CD4-positive, alpha-beta T cell treated with Interleukin-17A for 4 hours (primary cell): ENCODE measurements at regions not wholly inside any gene's neighbourhood (a gene's known extent, or its start where the extent isn't known, plus 50 kb on each side); places are given as distances from the start of the nearest gene placed in this dataset.

Experiments
- DNase-seq: peaks from one replicate; pipeline ENCODE4 v3.0.0-alpha.2; 2020; ENCODE audit warnings: mixed read lengths

DNA sequence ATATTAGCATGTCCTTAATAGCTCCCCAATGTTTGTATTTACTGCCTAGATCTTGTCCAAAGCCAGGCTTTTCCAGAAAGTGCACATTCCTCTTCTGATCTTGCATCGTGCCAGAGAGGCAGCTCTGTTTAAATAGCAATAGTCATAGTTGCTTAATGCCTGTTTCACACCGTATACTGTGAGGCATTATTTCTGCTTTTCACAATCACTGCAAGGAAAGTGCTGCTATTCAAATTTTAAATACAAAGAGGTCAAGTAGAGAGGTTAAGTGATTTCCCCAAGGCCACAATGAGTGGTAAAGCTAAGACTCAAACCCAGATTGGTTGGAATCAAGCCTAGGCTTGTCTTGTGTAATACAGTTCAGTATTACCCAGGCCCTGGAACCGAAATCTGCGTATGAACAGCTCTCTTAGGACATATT, 153.6 kb downstream of the SNX18 start:
- DNase-seq: no peak

- no peak for DNase-seq
Observed at GRCh38 chr5:54670281-54670680, 152.7 kb downstream of the SNX18 start.

DNA sequence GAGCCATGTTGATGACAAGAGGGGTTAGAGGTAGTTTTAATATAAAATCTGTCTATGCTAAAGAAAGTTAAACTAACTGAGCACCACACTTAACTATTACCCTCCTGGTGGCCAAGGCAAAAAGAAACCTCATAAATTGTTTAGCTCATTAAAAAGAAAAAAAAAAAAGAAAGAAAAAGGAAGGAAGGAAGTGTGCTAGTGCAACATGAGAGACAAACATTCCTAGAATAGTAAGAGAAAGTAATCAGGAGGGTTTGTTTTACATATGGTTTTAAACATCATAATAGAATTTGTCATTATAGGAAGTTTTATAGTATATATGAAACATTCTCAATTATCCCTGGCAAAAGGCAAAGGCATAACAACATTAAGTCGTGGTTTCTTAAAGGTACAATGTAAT, 152.3 kb downstream of the SNX18 start:
- no peak for DNase-seq

DNA sequence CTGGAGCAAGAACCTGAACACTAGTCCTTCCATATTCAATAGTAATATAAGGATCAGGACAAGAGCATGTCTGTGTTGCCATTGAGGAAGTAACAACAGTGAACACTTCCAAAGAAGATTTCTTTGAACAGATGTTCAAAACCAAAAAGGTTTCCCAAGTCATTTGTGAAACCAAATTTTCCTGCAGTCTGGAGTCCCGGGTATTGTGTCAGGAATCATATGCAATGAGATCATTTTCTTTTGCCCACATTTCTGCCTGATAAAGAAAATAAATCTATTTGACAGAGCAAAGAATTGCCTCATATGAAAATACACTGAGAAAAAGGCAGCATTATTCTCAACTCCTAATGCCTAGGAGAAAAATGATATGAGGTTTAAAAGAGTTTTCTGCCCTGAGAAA, 151.7 kb downstream of the SNX18 start:
- DNase-seq: no peak

GRCh38 chr5:54668096-54668495, 150.5 kb downstream of the SNX18 start:
- no peak for DNase-seq

DNA sequence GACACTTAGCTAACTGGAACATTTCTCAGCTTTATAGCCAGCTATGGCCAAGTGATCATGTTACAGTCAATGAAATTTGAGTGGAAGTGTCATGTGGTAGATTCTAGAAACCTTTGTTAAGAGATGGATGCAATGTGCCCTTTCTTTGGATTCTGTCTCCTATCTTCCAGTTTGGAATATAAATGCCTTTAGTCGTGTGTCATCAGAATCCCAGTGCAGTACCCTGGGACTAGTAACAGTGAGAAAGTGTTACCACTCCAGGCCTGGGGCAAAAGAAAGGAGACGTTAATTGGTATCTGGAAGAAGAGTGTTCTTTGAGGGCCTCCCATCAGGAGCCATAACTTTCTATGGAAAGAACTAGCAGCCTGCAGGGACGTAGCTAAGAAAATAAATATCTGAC, 149.6 kb downstream of the SNX18 start:
- DNase-seq: no peak

- no peak for DNase-seq
Observed at GRCh38 chr5:54663866-54664265, 146.3 kb downstream of the SNX18 start.

DNA sequence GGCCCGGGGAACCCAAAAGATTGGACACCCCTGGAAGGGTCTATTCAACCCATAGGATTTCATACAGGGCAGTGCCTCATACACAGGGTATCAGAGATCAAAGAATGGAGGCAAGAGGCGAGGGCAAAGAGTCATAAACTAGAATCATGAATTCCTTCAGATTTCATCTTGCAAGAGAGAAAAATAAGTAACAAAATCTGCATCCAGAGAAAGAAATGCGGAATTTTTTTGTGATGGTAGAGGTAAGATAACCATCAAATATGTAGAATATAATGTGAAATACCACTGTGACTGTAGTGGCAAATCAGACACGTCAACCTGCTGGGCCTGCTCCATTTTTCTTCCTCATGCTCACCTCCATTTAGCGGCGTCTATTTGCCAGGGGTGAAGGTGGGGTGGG, 143.6 kb downstream of the SNX18 start:
- DNase-seq: no peak

- DNase-seq: no peak
Observed at GRCh38 chr5:54659700-54660131, 142.2 kb downstream of the SNX18 start.

GRCh38 chr5:54658010-54658409, 140.5 kb downstream of the SNX18 start:
- no peak for DNase-seq

GRCh38 chr5:54656261-54656728, 138.7 kb downstream of the SNX18 start:
- no peak for DNase-seq

- DNase-seq: no peak
Observed at GRCh38 chr5:54655761-54656160, 138.2 kb downstream of the SNX18 start.

- no peak for DNase-seq
Observed at GRCh38 chr5:54655266-54655665, 137.7 kb downstream of the SNX18 start.

- no peak for DNase-seq
Observed at GRCh38 chr5:54653956-54654614, 136.5 kb downstream of the SNX18 start.

DNA sequence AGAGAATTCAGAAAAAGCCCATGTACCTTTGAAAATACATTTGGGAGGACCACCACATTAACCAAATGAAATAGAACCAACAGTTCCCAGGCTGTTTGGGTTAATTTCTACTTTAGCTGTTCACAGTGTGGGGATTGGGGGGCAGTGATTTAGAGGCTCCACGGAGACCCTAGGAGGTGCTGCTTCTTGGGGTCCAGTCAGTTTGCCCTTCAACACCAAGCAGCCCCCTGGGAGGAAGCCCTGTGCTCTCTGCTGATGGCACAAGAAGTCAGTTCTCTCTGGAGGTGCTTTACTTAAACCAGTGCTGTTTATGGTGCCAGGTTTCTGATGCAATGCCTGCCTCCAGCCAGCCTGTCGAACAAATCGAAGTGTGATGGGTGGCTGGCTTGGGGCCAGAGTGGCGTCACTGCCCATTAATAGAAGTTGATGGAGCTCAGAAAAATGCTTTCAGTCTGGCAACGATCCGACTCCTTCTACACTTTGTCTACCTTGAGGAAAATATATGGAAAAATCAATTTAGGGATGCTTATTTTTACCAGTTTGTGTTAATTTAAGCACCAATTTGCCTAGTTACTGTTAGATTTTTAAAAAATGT, 134.0 kb downstream of the SNX18 start:
- DNase-seq: no peak

DNA sequence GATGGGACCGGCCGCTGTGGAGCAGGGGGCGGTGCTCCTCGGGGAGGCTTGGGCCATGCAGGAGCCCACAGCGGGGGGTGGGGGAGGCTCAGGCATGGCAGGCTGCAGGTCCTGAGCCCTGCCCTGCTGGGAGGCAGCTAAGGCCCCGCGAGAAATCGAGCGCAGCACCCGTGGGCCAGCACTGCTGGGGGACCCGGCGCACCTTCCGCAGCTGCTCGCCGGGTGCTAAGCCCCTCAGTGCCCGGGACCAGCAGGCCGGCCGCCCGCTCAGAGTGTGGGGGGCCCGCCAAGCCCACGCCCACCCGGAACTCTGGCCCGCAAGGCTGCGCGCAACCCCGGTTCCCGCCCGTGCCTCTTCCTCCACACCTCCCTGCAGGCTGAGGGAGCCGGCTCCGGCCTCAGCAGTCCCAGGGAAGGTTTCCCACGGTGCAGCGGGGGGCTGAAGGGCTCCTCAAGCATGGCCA, 131.5 kb downstream of the SNX18 start:
- DNase-seq: no peak

DNA sequence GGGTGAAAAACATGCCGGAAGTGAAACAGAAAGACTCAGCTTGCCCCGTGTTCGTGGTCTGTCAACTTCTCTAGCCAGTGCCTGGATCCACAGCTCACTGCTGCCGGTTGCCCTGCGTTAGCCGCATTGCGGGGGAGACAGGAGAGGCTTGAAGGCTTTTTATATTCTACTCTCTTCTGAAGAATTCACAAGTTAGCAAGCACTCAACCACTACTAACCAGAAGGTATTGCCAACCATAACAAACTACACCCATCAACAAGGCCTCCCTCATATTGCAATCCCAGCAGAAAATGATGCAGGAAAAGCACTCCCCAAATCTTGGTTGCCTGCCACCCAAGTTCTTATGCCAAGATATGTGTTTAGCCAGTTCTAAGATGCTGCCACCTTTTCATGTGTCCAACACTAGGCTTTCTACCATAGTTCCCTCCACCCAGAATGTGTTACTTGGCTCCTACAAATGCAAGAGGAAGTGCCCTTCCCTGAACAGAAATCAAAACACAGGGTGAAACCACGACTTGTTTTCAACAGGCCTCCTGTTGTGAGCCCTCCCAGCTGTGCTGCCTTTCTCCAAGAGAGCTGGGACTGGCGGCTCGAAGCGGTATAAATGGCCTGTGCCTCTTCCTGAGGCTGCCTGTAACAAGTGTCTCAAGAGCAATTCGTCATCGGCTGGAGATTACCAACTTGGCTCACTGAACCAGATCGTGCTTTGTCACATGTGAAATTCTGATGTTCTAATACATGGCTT, 129.0 kb downstream of the SNX18 start:
- peak; percentile 69 for DNase-seq

- DNase-seq: no peak
Observed at GRCh38 chr5:54645882-54646355, 128.4 kb downstream of the SNX18 start.

GRCh38 chr5:54644226-54644625, 126.7 kb downstream of the SNX18 start:
- no peak for DNase-seq

- DNase-seq: no peak
Observed at GRCh38 chr5:54643685-54644106, 126.1 kb downstream of the SNX18 start.

GRCh38 chr5:54639621-54640020, 122.1 kb downstream of the SNX18 start:
- DNase-seq: no peak

DNA sequence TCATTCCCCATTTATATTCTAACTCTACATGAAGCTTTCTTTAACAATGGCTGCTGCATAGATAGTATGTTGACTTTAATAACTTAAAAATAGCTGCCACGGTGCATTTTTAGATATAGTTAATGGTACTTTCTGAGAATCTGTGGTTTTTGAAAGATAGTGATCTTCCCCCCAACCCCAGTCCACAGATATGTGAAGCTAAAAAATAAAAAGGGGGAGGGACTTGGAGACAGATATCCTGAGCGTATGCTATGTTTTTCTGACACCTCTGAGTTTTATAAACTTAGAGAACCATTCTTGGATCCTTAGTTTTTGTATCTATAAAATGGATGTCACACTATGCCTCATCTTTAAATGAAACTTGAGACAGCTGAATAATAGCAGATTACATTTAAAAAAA, 120.5 kb downstream of the SNX18 start:
- no peak for DNase-seq

DNA sequence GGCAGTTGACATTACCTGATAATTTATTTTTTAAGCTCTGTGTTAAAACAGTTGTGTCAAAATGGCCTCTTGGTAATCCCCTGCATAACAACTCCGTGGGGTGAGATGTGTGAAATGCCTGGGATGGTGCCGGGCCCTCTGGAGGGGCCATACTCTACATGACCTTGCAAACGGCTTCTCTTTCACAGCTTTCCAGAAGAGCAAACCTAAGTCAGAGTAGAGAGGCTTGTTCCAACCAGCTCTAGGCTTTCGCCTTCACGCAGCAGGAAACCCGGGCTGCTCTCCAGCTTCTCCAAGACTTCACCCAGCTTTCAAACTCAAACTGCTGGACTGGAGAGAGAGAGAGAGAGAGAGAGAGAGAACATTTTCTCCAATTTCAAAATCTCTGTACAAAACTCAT, 120.1 kb downstream of the SNX18 start:
- DNase-seq: no peak

DNA sequence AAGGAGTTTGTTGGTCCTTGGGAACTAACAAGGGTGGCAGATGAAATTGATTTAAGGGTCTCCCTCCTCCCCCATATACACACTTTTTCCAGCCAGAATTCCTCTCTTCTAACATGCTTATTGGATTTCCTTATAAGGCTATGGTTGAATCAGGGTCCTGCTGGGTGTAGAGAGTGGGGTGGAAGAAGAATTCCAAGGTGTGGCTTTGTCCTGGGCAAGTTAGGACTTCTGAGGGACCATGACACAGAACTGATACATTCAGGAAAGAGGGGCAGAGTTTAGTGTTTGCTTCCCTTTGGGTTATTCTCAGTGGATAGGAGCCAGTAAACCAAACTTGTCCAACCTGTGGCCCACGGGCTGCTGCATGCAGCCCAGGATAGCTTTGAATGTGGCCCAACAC, 116.5 kb downstream of the SNX18 start:
- DNase-seq: no peak
